NCI-H1417 treated with DMSO at 0.1 percent for 48 hours (cell line): ENCODE measurements at regions not wholly inside any gene's neighbourhood (a gene's known extent, or its start where the extent isn't known, plus 50 kb on each side); places are given as distances from the start of the nearest gene placed in this dataset.
A peak's percentile ranks its signal among the peaks of the same experiment; 100 is the strongest.

Experiments used
- DNase-seq: peaks from one replicate; lab custom pipeline; 2025; lab: John Stamatoyannopoulos, UW

DNA sequence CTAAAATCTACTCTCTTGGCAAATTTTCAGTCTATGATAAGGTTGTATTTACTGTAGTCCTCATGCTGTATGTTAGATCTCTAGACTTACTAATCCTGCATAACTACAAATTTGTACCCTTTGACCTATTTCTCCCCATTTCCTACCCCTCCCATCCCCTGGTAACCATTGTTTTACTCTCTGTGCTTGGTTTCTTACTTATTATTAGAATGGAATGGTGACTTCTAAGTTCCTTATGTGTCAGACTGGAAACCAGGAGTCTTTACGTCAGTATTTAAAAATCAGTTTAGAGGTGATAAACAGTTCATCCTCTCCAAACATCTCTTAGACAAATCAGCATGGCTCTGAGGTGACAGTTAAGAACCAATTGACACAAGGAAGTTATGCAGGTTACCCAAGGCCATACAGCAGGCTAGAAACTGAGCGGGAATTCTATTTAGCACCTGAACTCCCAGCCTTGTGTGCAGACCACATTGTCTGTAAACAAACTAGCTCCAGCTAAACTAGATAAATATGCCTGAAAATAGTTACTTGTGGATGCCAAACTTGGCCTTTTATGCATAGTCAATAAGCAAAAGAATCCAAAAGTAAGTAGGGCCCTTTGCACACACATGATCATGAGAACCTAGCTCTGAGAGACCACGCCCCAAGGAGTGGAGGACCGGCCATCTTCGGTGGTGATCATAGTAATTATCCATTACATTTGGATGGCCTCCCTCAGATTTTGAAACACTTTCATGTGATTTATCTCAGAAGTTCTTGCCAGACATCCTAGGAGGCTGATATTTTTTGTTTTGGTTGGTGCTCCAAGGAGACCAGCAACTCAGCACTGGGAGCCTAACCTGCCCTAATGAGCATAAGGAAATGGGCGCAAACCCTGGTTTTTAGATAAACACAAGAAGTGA is 72.3 kb upstream of the BOC start:
- no peak for DNase-seq

DNA sequence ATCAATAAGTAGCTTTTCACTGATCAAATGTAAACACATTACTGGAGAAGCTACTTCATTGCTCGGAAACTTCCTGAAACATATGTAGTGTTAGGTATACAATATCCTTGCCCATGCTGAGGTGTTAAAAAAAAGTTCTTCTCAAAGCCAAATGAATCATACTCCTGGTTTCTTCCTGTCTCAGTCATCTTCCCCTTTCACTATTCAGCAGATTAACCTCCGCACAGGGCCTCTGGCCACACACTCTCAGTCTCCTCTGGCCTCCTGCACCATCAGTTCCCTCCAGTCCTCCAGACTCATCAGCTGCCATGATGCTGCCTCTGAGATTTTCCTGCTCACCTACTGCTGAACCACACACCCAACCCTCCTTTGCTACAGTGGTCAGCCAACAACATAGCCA is 70.5 kb upstream of the BOC start:
- DNase-seq: no peak

GRCh38 chr3:113141543-113141942 is 69.8 kb upstream of the BOC start:
- DNase-seq: no peak

- DNase-seq: no peak
Observed at GRCh38 chr3:113142476-113142875, 68.9 kb upstream of the BOC start.

DNA sequence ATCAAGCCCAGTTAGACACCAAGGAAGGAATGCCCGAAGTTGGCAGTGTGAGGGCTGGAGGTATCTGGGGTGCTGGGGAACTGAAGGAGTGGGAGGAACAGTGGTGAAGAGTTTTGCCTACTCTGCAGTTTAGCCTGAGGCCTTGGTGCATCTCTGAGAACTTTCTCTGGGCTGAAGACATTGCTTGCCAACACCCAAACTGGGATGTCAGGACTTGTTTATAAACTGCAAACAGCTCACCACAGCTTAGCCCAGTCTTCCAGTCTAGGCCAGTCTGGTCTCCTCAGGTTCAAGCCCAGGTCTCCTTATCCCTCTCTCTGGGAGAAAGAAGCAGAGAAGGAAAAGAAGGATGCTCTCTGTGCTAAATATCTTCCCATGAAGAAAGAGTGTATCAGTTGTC is 68.0 kb upstream of the BOC start:
- DNase-seq: no peak

DNA sequence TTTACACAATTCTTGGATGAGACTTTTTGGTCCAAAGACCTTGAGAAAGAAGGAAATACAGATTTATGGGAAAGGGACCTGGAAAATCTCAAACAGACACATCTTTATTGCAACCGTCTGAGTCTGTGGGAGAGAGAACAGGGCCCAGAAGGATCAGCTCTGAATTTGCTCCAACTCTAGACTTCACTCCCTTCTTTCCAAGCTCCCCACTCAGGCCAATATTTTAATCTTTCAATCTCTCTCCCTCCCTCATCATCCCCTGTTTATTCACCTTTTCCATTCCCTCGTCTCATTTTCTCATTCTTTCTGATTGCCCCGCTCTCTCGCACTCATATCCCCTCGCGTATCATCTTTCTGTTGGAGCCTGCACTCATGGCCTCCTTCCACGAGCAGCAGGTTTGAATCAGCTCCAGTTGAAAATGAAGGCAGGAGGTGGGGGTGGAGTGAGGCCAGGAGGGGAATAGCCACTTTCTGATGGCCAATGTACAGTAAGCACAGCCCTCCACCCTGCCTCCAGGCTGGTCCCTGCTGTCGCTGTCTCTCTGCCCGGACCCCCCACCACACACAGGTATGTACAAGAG is 63.6 kb upstream of the BOC start:
- DNase-seq: no peak

GRCh38 chr3:113148284-113148683 is 63.1 kb upstream of the BOC start:
- no peak for DNase-seq

DNA sequence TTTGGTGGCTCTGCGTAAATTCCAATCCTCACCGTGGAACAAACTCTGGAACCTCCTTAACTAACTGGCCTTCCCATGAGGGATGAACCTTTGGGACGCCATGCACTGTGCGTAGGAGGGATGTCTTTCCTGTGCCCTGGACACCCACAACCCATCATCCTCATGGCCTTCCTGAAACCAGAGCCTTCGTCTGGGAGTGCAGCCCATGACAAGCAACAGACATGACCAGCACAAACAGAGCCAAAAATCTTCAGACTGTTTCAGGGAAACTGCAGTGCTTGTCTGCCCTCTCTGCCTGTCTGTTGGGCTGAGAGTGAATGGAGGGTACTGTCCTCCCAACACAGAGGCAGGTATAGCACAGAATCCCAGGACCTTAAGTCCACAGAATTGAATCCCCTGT is 61.1 kb upstream of the BOC start:
- DNase-seq: no peak

DNA sequence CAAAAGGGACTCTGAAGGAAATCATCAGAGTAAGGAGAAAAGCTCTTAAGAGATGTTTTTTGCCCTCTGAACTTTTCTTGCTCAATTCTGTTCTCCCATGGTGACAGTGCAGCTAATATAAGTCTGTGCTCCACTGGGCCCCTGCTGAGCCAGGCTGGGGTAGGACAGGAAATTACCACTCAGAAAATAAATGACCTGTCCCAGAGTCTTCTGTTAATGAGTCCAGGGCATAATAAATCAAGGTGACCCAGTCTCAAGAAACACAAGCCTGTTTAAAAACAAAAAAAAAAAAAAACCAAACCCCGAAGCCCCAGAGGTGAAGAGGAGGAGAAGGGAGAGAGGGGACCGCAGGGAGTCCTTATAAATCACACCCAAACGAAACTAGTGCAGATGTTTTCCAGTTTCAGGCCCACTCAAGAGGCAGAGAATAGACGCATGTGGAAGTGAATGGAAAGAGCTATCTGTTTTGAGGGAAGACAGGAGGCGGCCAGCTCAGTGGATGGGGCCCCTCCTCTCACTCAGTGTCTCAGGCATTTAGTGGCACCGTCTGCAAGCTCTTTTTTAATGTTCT is 59.8 kb upstream of the BOC start:
- peak; percentile 86 for DNase-seq

GRCh38 chr3:113152849-113153248 is 58.5 kb upstream of the BOC start:
- DNase-seq: no peak

DNA sequence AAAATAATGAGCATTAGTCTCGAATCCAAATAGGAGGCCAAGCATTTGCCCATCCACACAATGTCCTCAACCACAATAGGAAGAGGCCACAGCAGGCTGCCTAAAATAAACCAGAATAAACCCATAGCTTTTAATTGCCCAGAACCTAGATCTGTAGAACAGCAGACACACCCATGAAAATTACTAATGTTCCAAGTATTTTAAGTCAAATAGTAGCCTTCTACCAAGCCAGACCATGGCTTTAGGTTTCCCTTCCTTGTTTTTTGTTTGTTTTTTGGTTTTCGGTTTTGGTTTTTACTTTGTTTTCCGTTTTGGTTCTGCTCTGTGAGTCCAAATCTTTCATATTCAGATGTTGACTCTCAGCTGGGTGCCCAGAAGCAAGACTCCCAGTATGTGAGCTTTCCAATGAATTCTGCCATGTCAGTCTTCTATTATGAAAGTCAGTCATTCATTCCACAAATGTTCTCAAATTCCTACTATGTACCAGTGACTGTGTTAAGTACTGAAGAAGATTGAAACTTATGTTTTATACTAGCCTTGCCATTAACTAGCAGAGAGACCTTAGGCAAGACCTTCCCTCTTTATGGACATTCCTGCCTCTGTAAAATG is 57.8 kb upstream of the BOC start:
- no peak for DNase-seq

DNA sequence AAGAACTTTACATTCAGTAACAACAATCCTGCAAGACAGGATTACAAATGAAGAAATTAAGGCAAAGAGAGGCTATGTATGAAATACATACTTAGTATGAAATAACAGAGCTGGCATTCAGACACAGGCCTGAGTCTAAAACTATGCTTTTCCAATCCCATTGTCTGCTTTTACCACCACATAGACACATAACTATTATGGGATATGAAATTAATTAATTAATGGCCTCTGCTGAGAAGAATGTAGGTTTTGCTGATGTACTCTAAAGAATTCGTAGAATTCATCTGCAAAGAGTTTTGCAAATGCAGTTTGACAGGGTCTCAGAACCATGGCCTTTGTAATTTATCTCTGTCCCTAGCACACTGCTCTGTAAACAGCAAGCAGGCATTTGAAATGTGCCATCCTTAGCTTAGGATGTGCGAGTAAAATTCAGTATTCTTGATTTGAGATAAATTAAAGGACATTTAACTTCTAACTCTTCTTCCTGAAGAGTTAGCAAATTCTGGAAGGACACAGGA is 54.5 kb upstream of the BOC start:
- DNase-seq: no peak

GRCh38 chr3:113157408-113158030 is 53.8 kb upstream of the BOC start:
- DNase-seq: no peak

- no peak for DNase-seq
Observed at GRCh38 chr3:113158171-113158570, 53.2 kb upstream of the BOC start.
